ENCODE measurements at regions not wholly inside any gene's neighbourhood (a gene's known extent, or its start where the extent isn't known, plus 50 kb on each side); places are given as distances from the start of the nearest gene placed in this dataset.

DNA sequence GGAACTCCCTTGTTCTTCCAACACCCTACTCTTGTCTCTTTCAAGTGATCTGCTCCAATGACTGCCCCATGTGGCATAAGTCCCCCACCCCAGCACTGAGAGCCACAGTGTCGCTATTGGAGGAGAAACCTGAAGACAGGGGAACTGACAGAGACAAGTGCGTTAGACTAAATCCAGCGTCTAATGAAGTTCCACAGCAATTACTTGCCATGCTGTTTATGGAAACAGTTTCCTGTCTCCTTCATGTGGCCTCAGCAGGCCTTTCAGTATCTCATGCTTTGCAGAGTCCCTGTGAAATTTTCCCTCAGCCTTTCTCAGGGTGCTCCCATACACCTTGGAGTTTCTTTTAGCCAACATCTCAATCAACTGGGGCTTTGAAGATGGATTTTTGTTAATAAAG is 277.4 kb downstream of the ETS1 start:
- H3K4me1 Mint-ChIP-seq (ENCODE audit: low read depth, unreplicated experiment), result no peaks in the 10 kb centered on the region
- H3K27ac Mint-ChIP-seq (ENCODE audit: unreplicated experiment), result no peak overlapping the region
- H3K4me3 Mint-ChIP-seq (ENCODE audit: unreplicated experiment), result no peak overlapping the region
- no peaks in the 10 kb centered on the region for H3K27me3 Mint-ChIP-seq (ENCODE audit: unreplicated experiment)
- no peak for DNase-seq
- TF ChIP-seq, protein P1, sequence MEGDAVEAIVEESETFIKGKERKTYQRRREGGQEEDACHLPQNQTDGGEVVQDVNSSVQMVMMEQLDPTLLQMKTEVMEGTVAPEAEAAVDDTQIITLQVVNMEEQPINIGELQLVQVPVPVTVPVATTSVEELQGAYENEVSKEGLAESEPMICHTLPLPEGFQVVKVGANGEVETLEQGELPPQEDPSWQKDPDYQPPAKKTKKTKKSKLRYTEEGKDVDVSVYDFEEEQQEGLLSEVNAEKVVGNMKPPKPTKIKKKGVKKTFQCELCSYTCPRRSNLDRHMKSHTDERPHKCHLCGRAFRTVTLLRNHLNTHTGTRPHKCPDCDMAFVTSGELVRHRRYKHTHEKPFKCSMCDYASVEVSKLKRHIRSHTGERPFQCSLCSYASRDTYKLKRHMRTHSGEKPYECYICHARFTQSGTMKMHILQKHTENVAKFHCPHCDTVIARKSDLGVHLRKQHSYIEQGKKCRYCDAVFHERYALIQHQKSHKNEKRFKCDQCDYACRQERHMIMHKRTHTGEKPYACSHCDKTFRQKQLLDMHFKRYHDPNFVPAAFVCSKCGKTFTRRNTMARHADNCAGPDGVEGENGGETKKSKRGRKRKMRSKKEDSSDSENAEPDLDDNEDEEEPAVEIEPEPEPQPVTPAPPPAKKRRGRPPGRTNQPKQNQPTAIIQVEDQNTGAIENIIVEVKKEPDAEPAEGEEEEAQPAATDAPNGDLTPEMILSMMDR (IDR thresholded peaks at IDR 0.05; ENCODE audit: partially characterized antibody, unreplicated experiment), result no peak
- no peaks in the 10 kb centered on the region for H3K9me3 Mint-ChIP-seq (ENCODE audit: unreplicated experiment)
- H3K36me3 Mint-ChIP-seq (ENCODE audit: unreplicated experiment), result peaks cover 8% of the 10 kb centered on the region

DNA sequence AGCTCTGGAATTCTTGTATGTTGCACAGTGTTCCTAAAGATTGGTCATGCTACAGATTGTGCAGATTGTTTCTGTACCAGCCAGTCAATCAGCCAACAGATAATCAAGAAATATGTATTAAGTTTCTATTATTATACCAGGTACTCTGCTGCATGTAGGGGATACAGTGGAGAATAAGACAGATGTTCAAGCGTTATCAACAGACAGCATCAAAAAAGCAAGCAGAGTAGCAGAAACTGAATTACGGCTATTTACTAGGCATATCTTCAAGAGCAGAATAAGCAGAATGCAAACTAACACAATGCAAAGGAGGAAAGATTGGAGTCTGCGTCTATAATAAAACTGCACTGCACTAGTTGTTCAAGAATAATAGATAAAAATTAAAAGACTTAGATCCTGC is 278.6 kb downstream of the ETS1 start:
- no peaks in the 10 kb centered on the region for H3K27me3 Mint-ChIP-seq (ENCODE audit: unreplicated experiment)
- H3K4me1 Mint-ChIP-seq (ENCODE audit: low read depth, unreplicated experiment), result no peaks in the 10 kb centered on the region
- DNase-seq, result no peak
- no peaks in the 10 kb centered on the region for H3K9me3 Mint-ChIP-seq (ENCODE audit: unreplicated experiment)
- TF ChIP-seq, protein P1 (IDR thresholded peaks at IDR 0.05; ENCODE audit: partially characterized antibody, unreplicated experiment), result no peak
- H3K27ac Mint-ChIP-seq (ENCODE audit: unreplicated experiment), result no peak overlapping the region
- no peak overlapping the region for H3K4me3 Mint-ChIP-seq (ENCODE audit: unreplicated experiment)
- H3K36me3 Mint-ChIP-seq (ENCODE audit: unreplicated experiment), result no peaks in the 10 kb centered on the region

DNA sequence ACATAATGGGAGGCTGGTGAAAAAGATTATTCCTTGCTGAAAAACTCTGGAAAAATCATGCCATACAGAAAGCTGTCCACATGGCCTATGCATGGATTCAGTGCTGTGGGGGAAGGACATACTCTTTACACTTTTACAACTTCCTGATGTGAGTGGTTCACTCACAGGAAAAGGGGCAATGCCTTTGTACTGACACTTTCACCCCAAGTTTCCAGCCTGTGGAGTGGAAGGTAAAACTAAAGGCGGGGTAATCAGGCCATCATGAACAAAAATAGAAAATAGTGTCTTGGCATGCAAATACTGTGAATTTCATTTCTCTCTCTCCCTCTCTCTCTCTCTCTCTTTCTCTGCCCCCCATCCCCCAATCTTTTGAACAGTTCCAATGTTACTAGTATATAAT is 281.8 kb downstream of the ETS1 start:
- TF ChIP-seq, protein P1 (IDR thresholded peaks at IDR 0.05; ENCODE audit: partially characterized antibody, unreplicated experiment), result no peak
- H3K4me1 Mint-ChIP-seq (ENCODE audit: low read depth, unreplicated experiment), result no peaks in the 10 kb centered on the region

DNA sequence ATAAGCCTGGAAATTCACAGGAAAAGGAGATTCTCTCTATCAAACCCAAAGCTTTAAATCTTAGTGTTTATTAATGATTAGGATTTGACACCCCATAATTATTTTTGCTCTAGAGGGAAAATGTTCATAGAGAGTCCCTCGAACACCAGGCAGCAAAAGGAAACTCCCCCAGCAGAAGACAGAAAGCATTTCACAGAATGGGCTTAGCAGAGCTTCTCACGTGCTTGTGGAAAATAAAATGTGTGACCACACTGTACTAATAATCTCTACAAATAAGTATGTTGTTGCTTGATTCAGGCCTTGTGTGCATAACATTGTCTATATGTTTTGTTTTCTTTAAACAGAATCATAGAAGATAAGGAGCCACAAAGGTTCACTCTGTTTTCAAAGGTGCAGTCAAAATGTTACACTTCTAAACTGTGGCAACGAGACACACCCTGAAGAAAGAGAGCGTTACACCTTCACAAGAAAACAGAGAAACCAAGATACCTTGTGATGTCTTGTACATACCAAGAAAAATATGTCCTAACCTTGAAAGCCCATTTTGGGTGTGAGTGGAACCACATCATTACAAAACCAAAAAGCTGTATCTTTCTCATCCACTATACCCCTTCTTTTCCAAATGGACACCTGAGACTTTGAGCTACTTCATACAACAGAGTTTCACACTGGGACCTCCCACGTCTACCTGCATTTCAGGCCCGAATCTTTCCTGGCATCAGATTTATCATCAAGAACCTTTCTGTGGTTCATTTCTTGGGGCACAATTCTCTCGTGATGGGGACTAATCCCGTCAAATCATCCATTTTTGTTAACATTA is 282.5 kb downstream of the ETS1 start:
- Mint-ChIP-seq H3K4me1 (ENCODE audit: low read depth, unreplicated experiment) (no peaks in the 10 kb centered on the region), H3K9me3 (ENCODE audit: unreplicated experiment) (no peaks in the 10 kb centered on the region), H3K4me3 (ENCODE audit: unreplicated experiment) (no peak overlapping the region), H3K27me3 (ENCODE audit: unreplicated experiment) (no peaks in the 10 kb centered on the region), H3K27ac (ENCODE audit: unreplicated experiment) (no peak overlapping the region), H3K36me3 (ENCODE audit: unreplicated experiment) (no peaks in the 10 kb centered on the region)
- TF ChIP-seq, protein P1 (IDR thresholded peaks at IDR 0.05; ENCODE audit: partially characterized antibody, unreplicated experiment), result no peak
- DNase-seq, result no peak

More for the DNA sequence above, 281.8 kb downstream of the ETS1 start:
- Mint-ChIP-seq H3K27ac (ENCODE audit: unreplicated experiment) (no peak overlapping the region), H3K4me3 (ENCODE audit: unreplicated experiment) (no peak overlapping the region), H3K36me3 (ENCODE audit: unreplicated experiment) (no peaks in the 10 kb centered on the region), H3K27me3 (ENCODE audit: unreplicated experiment) (no peaks in the 10 kb centered on the region), H3K9me3 (ENCODE audit: unreplicated experiment) (no peaks in the 10 kb centered on the region)
- no peak for DNase-seq

DNA sequence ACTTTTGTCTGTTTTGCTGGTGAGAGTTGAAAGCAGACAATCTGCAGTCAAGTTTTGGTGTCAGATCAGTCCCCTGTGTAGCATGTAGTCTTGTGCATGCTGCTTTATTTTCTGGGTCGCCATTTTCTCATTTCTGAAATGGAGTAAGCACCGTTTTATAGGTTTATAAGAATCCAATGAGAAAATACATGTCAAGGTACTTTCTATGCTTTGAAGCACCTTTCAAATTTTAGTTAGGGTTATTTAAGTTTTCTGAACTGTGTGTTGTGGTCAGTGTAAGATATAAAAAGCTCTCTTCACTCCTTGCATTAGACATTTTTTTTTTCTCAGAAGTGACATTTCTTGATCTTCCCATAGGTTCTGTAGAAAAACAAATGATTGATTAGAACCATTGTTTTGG is 283.2 kb downstream of the ETS1 start:
- no peak for DNase-seq
- TF ChIP-seq, protein P1 (IDR thresholded peaks at IDR 0.05; ENCODE audit: partially characterized antibody, unreplicated experiment), result no peak
- peaks cover 4% of the 10 kb centered on the region for H3K4me1 Mint-ChIP-seq (ENCODE audit: low read depth, unreplicated experiment)
- H3K36me3 Mint-ChIP-seq (ENCODE audit: unreplicated experiment), result no peaks in the 10 kb centered on the region
- no peaks in the 10 kb centered on the region for H3K9me3 Mint-ChIP-seq (ENCODE audit: unreplicated experiment)
- no peaks in the 10 kb centered on the region for H3K27me3 Mint-ChIP-seq (ENCODE audit: unreplicated experiment)
- no peak overlapping the region for H3K27ac Mint-ChIP-seq (ENCODE audit: unreplicated experiment)
- no peak overlapping the region for H3K4me3 Mint-ChIP-seq (ENCODE audit: unreplicated experiment)
